ENCODE measurements at regions not wholly inside any gene's neighbourhood (a gene's known extent, or its start where the extent isn't known, plus 50 kb on each side); places are given as distances from the start of the nearest gene placed in this dataset.

DNA sequence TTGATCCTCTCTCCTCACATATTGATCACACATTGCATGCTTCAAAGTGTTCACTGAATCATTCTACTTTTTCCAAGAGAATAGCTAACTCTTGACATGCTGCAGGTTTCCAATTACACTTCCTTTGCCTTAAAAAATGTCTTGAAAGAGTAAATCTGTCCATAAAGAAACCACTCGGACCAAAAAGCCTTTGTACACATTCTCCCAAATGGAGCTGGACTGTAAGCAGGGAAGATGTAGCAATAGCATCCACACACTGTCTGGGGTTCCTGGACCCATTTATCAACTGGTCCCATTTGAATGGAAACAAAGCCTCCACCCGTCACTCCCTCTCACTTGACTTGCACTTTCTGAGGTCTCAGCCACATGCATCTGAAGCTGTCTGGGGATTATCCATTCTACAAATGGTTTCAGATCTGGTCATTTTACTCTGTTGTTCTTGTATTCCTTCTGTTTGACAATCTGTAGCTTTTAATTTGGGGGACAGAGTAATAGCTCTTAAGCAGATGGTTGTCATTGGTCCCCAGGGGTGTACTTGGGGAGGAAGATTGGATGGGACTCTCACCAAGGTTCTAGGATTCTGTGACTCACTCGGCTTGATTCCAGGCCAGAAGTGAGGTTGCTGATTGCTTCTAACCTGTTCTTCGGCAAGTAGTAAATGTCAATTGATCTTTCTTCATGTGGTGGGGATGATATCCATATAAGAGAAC is 203.5 kb downstream of the HIBADH start:
- Histone ChIP-seq H3K18ac (ENCODE audit: low read length) (no peak overlapping the region), H3K14ac (ENCODE audit: low read length) (no peak overlapping the region), H2BK120ac (ENCODE audit: insufficient read depth, low read length, poor library complexity) (no peak overlapping the region), H2BK12ac (ENCODE audit: low read length) (no peak overlapping the region), H4K8ac (ENCODE audit: low read depth, low read length) (no peak overlapping the region), H2AFZ (ENCODE audit: insufficient read depth, low read length, poor library complexity) (no peak overlapping the region), H3K27me3 (ENCODE audit: insufficient read depth, low read length) (no peaks in the 10 kb centered on the region), H3K36me3 (ENCODE audit: control insufficient read depth in 1 of 2, insufficient read depth in 2 of 2, low read length in 2 of 2) (no peaks in the 10 kb centered on the region), H4K91ac (ENCODE audit: low read depth, low read length) (no peak overlapping the region), H4K12ac (ENCODE audit: low read depth, low read length) (no peak overlapping the region), H3K4me1 (ENCODE audit: control insufficient read depth in 1 of 2, insufficient read depth in 2 of 2, low read length in 2 of 2) (peaks cover 3% of the 10 kb centered on the region in 2 experiments), H3K4me3 (ENCODE audit: low read depth, low read length) (no peak overlapping the region), H3K79me1 (ENCODE audit: low read length) (no peaks in the 10 kb centered on the region), H3K23ac (ENCODE audit: low read length) (no peak overlapping the region), H3K4me2 (ENCODE audit: low read length) (no peak overlapping the region), H3K79me2 (ENCODE audit: control insufficient read depth, insufficient read depth, low read length, poor library complexity) (no peaks in the 10 kb centered on the region), H3K4ac (ENCODE audit: low read depth, low read length) (no peak overlapping the region), H2BK5ac (ENCODE audit: low read depth, low read length, poor library complexity) (no peak overlapping the region), H3K27ac (ENCODE audit: low read depth, low read length) (no peak overlapping the region), H3K9me3 (ENCODE audit: insufficient read depth, low read depth, low read length) (no peaks in the 10 kb centered on the region), H2AK5ac (ENCODE audit: low read length) (no peak overlapping the region), H3K9ac (ENCODE audit: low read length) (no peak overlapping the region)
- WGBS (ENCODE audit: extremely low coverage, insufficient coverage, insufficient read length) = no CpG with 5 or more reads among the region's 4 CpGs
- DNase-seq = no peak

DNA sequence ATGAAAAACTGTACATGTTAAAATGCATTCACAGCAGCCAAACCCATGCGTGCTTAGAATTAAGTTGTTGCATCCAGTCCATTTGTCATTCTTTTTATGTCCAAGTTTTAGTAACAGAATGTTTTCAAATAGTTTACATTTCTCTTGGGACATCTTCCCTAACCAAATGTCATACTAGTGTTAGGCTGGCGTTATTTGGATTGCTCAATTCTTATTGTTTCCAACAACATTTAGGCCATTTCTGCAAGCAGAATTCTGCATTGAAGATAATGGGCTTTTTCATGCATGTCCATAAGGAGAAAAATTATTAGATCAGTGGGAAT is 203.0 kb downstream of the HIBADH start:
- no peak for DNase-seq
- no peak overlapping the region for H3K4me3 ChIP-seq (ENCODE audit: low read depth, low read length)
- no peaks in the 10 kb centered on the region for H3K79me2 ChIP-seq (ENCODE audit: control insufficient read depth, insufficient read depth, low read length, poor library complexity)
- H3K18ac ChIP-seq (ENCODE audit: low read length) = no peak overlapping the region
- no peak overlapping the region for H3K27ac ChIP-seq (ENCODE audit: low read depth, low read length)
- no peaks in the 10 kb centered on the region for H3K9me3 ChIP-seq (ENCODE audit: insufficient read depth, low read depth, low read length)
- H2AK5ac ChIP-seq (ENCODE audit: low read length) = no peak overlapping the region
- no peaks in the 10 kb centered on the region for H3K36me3 ChIP-seq (ENCODE audit: control insufficient read depth in 1 of 2, insufficient read depth in 2 of 2, low read length in 2 of 2)
- no CpG with 5 or more reads among the region's 2 CpGs for WGBS (ENCODE audit: extremely low coverage, insufficient coverage, insufficient read length)
- H3K23ac ChIP-seq (ENCODE audit: low read length) = no peak overlapping the region
- no peaks in the 10 kb centered on the region for H3K27me3 ChIP-seq (ENCODE audit: insufficient read depth, low read length)
- no peak overlapping the region for H3K4ac ChIP-seq (ENCODE audit: low read depth, low read length)
- H2BK12ac ChIP-seq (ENCODE audit: low read length) = no peak overlapping the region
- no peak overlapping the region for H2BK5ac ChIP-seq (ENCODE audit: low read depth, low read length, poor library complexity)
- no peak overlapping the region for H4K8ac ChIP-seq (ENCODE audit: low read depth, low read length)
- no peak overlapping the region for H2BK120ac ChIP-seq (ENCODE audit: insufficient read depth, low read length, poor library complexity)
- H4K91ac ChIP-seq (ENCODE audit: low read depth, low read length) = no peak overlapping the region
- H3K4me2 ChIP-seq (ENCODE audit: low read length) = no peak overlapping the region
- H4K12ac ChIP-seq (ENCODE audit: low read depth, low read length) = no peak overlapping the region
- H3K14ac ChIP-seq (ENCODE audit: low read length) = no peak overlapping the region
- no peak overlapping the region for H2AFZ ChIP-seq (ENCODE audit: insufficient read depth, low read length, poor library complexity)
- peaks cover 0 to 3% of the 10 kb centered on the region in 2 experiments for H3K4me1 ChIP-seq (ENCODE audit: control insufficient read depth in 1 of 2, insufficient read depth in 2 of 2, low read length in 2 of 2)
- no peak overlapping the region for H3K9ac ChIP-seq (ENCODE audit: low read length)
- no peaks in the 10 kb centered on the region for H3K79me1 ChIP-seq (ENCODE audit: low read length)

DNA sequence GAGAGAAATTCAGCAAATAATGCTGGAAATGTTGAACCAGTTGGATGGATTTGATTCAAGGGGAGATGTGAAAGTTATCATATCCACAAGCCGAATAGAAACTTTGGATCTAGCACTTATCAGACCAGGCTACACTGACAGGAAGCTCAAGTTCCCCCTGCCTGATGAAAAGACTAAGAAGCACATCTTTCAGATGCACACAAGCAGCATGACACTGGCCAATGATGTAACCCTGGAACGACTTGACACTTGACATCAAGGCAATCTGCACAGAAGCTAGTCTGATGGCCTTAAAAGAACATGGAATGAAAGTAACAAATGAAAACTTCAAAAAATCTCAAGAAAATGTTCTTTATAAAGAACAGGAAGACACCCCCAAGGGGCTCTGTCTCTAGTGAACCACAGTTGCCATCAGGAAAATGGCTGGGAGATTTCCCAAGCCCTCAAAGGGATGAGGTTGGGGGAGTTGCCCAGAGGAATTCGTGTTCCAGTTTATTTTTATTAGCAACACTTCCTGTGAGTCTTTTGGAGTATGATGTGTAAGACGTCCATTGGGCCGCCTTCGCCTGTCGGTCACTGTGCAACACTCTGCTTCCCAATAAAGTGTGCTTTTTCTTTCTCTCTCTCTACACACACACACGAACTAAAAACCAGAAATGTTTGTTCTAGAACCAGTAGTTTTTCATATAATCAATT is 200.0 kb downstream of the HIBADH start:
- no peak overlapping the region for H3K4ac ChIP-seq (ENCODE audit: low read depth, low read length)
- no peak overlapping the region for H3K18ac ChIP-seq (ENCODE audit: low read length)
- no peak overlapping the region for H2BK12ac ChIP-seq (ENCODE audit: low read length)
- no peak overlapping the region for H4K8ac ChIP-seq (ENCODE audit: low read depth, low read length)
- no peak overlapping the region for H2BK5ac ChIP-seq (ENCODE audit: low read depth, low read length, poor library complexity)
- peaks cover 3 to 4% of the 10 kb centered on the region in 2 experiments for H3K4me1 ChIP-seq (ENCODE audit: control insufficient read depth in 1 of 2, insufficient read depth in 2 of 2, low read length in 2 of 2)
- no peak overlapping the region for H2AFZ ChIP-seq (ENCODE audit: insufficient read depth, low read length, poor library complexity)
- H3K27me3 ChIP-seq (ENCODE audit: insufficient read depth, low read length) = no peaks in the 10 kb centered on the region
- no peaks in the 10 kb centered on the region for H3K36me3 ChIP-seq (ENCODE audit: control insufficient read depth in 1 of 2, insufficient read depth in 2 of 2, low read length in 2 of 2)
- H3K79me1 ChIP-seq (ENCODE audit: low read length) = no peaks in the 10 kb centered on the region
- H3K23ac ChIP-seq (ENCODE audit: low read length) = no peak overlapping the region
- H2BK120ac ChIP-seq (ENCODE audit: insufficient read depth, low read length, poor library complexity) = no peak overlapping the region
- no peaks in the 10 kb centered on the region for H3K79me2 ChIP-seq (ENCODE audit: control insufficient read depth, insufficient read depth, low read length, poor library complexity)
- no peak overlapping the region for H2AK5ac ChIP-seq (ENCODE audit: low read length)
- WGBS (ENCODE audit: extremely low coverage, insufficient coverage, insufficient read length) = no CpG with 5 or more reads among the region's 8 CpGs
- H4K91ac ChIP-seq (ENCODE audit: low read depth, low read length) = no peak overlapping the region
- no peak overlapping the region for H4K12ac ChIP-seq (ENCODE audit: low read depth, low read length)
- no peak overlapping the region for H3K14ac ChIP-seq (ENCODE audit: low read length)
- H3K4me2 ChIP-seq (ENCODE audit: low read length) = no peak overlapping the region
- peak in 1 of 2 donors; percentile 9 for DNase-seq
- H3K27ac ChIP-seq (ENCODE audit: low read depth, low read length) = no peak overlapping the region
- no peak overlapping the region for H3K9ac ChIP-seq (ENCODE audit: low read length)
- H3K4me3 ChIP-seq (ENCODE audit: low read depth, low read length) = no peak overlapping the region
- H3K9me3 ChIP-seq (ENCODE audit: insufficient read depth, low read depth, low read length) = no peaks in the 10 kb centered on the region

DNA sequence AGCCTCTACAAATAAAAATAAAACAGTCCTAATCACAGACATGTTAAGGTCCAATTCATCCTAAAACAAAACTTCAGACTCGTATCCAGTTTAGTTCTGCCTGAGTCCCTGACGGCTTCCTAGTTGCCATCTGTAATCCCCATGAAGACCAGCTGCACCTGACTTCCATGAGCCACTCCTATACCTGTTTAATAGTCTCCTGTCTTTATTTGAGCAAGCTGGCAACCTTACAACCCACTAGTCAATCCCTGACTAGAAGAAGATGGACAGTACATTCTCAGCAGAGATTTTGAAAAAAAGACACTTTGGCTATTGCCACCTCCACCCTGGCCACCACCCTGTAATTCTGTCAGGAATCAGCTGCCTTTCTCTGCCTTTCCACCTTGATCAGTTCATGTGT is 197.7 kb downstream of the HIBADH start:
- H4K91ac ChIP-seq (ENCODE audit: low read depth, low read length) = no peak overlapping the region
- no peaks in the 10 kb centered on the region for H3K79me1 ChIP-seq (ENCODE audit: low read length)
- no peak overlapping the region for H3K23ac ChIP-seq (ENCODE audit: low read length)
- H3K9me3 ChIP-seq (ENCODE audit: insufficient read depth, low read depth, low read length) = no peaks in the 10 kb centered on the region
- no peak overlapping the region for H2AFZ ChIP-seq (ENCODE audit: insufficient read depth, low read length, poor library complexity)
- no peak overlapping the region for H4K8ac ChIP-seq (ENCODE audit: low read depth, low read length)
- H3K18ac ChIP-seq (ENCODE audit: low read length) = no peak overlapping the region
- no peak overlapping the region for H4K12ac ChIP-seq (ENCODE audit: low read depth, low read length)
- no peak overlapping the region for H3K4ac ChIP-seq (ENCODE audit: low read depth, low read length)
- no peak for DNase-seq
- H3K4me2 ChIP-seq (ENCODE audit: low read length) = no peak overlapping the region
- no peak overlapping the region for H3K9ac ChIP-seq (ENCODE audit: low read length)
- no peaks in the 10 kb centered on the region for H3K79me2 ChIP-seq (ENCODE audit: control insufficient read depth, insufficient read depth, low read length, poor library complexity)
- no CpG with 5 or more reads among the region's 2 CpGs for WGBS (ENCODE audit: extremely low coverage, insufficient coverage, insufficient read length)
- H2BK5ac ChIP-seq (ENCODE audit: low read depth, low read length, poor library complexity) = no peak overlapping the region
- no peak overlapping the region for H3K14ac ChIP-seq (ENCODE audit: low read length)
- H2BK120ac ChIP-seq (ENCODE audit: insufficient read depth, low read length, poor library complexity) = no peak overlapping the region
- no peak overlapping the region for H2AK5ac ChIP-seq (ENCODE audit: low read length)
- peaks cover 3 to 4% of the 10 kb centered on the region in 2 experiments for H3K4me1 ChIP-seq (ENCODE audit: control insufficient read depth in 1 of 2, insufficient read depth in 2 of 2, low read length in 2 of 2)
- H3K27me3 ChIP-seq (ENCODE audit: insufficient read depth, low read length) = no peaks in the 10 kb centered on the region
- H3K27ac ChIP-seq (ENCODE audit: low read depth, low read length) = no peak overlapping the region
- no peaks in the 10 kb centered on the region for H3K36me3 ChIP-seq (ENCODE audit: control insufficient read depth in 1 of 2, insufficient read depth in 2 of 2, low read length in 2 of 2)
- no peak overlapping the region for H3K4me3 ChIP-seq (ENCODE audit: low read depth, low read length)
- peak overlapping the region; percentile 17 for H2BK12ac ChIP-seq (ENCODE audit: low read length)

Measured in trophoblast cell (in vitro differentiated cells and primary cell).